Neuronal stem cell (in vitro differentiated cells): ENCODE measurements at regions not wholly inside any gene's neighbourhood (a gene's known extent, or its start where the extent isn't known, plus 50 kb on each side); places are given as distances from the start of the nearest gene placed in this dataset.
"Not testable (repeated sequence)": the region's sequence is repeated elsewhere in the genome, so short reads cannot be mapped to it uniquely, and the experiment has no call there.

Source experiments
- DNase-seq: peaks from one replicate; pipeline ENCODE4 v3.0.0-alpha.2; 2013; ENCODE audit warnings: low spot score
- H2AFZ ChIP-seq: one replicate; pipeline ENCODE4 v1.6.1; 2013; ENCODE audit warnings: mild to moderate bottlenecking, low read length, inconsistent platforms
- H2AK5ac ChIP-seq: 2 replicates; pipeline ENCODE4 v1.6.1; 2013; ENCODE audit warnings: low read depth, mild to moderate bottlenecking, inconsistent platforms, low read length, moderate library complexity, mixed read lengths
- H2BK120ac ChIP-seq: 2 replicates; pipeline ENCODE4 v1.6.1; 2013; ENCODE audit warnings: low read depth, mild to moderate bottlenecking, inconsistent platforms, low read length, moderate library complexity, mixed read lengths
- H2BK12ac ChIP-seq: one replicate; pipeline ENCODE4 v1.6.1; 2013; ENCODE audit warnings: low read length, inconsistent platforms
- H2BK15ac ChIP-seq: 2 replicates; pipeline ENCODE4 v1.6.1; 2013; ENCODE audit warnings: mild to moderate bottlenecking, low read length, inconsistent platforms, mixed read lengths
- H2BK5ac ChIP-seq: one replicate; pipeline ENCODE4 v1.6.1; 2013; ENCODE audit warnings: inconsistent platforms, mild to moderate bottlenecking, low read length, moderate library complexity
- H3K14ac ChIP-seq: one replicate; pipeline ENCODE4 v1.6.1; 2013; ENCODE audit warnings: low read length, inconsistent platforms
- H3K18ac ChIP-seq: 2 replicates; pipeline ENCODE4 v1.6.1; 2013; ENCODE audit warnings: low read length, inconsistent platforms
- H3K23ac ChIP-seq: 2 replicates; pipeline ENCODE4 v1.6.1; 2013; ENCODE audit warnings: low read depth, mild to moderate bottlenecking, mixed read lengths, low read length, inconsistent platforms; ENCODE audit not compliant: poor library complexity
- H3K27ac ChIP-seq: replicated peaks from 3 replicates; pipeline ENCODE4 v1.5.1; 2013; ENCODE audit warnings: low read length, inconsistent platforms
- H3K27me3 ChIP-seq, 3 experiments: 2 replicates each; pipeline ENCODE4 v1.6.1; 2013; ENCODE audit warnings: low read length in 3 of 3, mild to moderate bottlenecking in 2 of 3, inconsistent platforms in 1 of 3, low read depth in 1 of 3, mixed read lengths in 1 of 3, moderate library complexity in 1 of 3; ENCODE audit not compliant: control insufficient read depth in 3 of 3, insufficient read depth in 3 of 3
- H3K36me3 ChIP-seq, 2 donors: replicated peaks in 1 of 2; 2 replicates each; pipeline ENCODE4 v1.6.1; 2013; ENCODE audit warnings: low read length in 2 of 2; ENCODE audit not compliant: control insufficient read depth in 2 of 2, insufficient read depth in 2 of 2
- H3K4ac ChIP-seq: 2 replicates; pipeline ENCODE4 v1.6.1; 2013; ENCODE audit warnings: inconsistent platforms, mild to moderate bottlenecking, low read length, moderate library complexity
- H3K4me1 ChIP-seq, 2 donors: 1 replicate in 1 of 2; 2 replicates in 1 of 2; pipeline ENCODE4 v1.6.1; 2013; ENCODE audit warnings: low read length in 2 of 2, low read depth in 1 of 2; ENCODE audit not compliant: control insufficient read depth in 2 of 2, insufficient read depth in 1 of 2
- H3K4me2 ChIP-seq: one replicate; pipeline ENCODE4 v1.6.1; 2013; ENCODE audit warnings: mild to moderate bottlenecking, low read length, inconsistent platforms; ENCODE audit not compliant: insufficient read depth, poor library complexity, severe bottlenecking
- H3K4me3 ChIP-seq, 2 donors: 2 replicates each; pipeline ENCODE4 v1.5.1; 2013; ENCODE audit warnings: low read length in 2 of 2, mild to moderate bottlenecking in 2 of 2, inconsistent platforms in 1 of 2, moderate library complexity in 1 of 2
- H3K79me1 ChIP-seq: one replicate; pipeline ENCODE4 v1.6.1; 2013; ENCODE audit warnings: low read depth, mild to moderate bottlenecking, inconsistent platforms, low read length, moderate library complexity
- H3K9ac ChIP-seq: one replicate; pipeline ENCODE4 v1.6.1; 2013; ENCODE audit warnings: mild to moderate bottlenecking, low read depth, low read length, inconsistent platforms; ENCODE audit not compliant: poor library complexity
- H3K9me3 ChIP-seq, 2 donors: replicated peaks in 1 of 2; 2 replicates each; pipeline versions ENCODE3 to v1.6.1; 2013; ENCODE audit warnings: low read length in 2 of 2, mild to moderate bottlenecking in 2 of 2, inconsistent platforms in 1 of 2, low read depth in 1 of 2, mixed read lengths in 1 of 2, moderate library complexity in 1 of 2; ENCODE audit not compliant: control insufficient read depth in 2 of 2, insufficient read depth in 1 of 2
- H4K8ac ChIP-seq: one replicate; pipeline ENCODE4 v1.6.1; 2013; ENCODE audit warnings: low read depth, mild to moderate bottlenecking, inconsistent platforms, low read length, moderate library complexity
- H4K91ac ChIP-seq: one replicate; pipeline ENCODE4 v1.6.1; 2013; ENCODE audit warnings: low read length, low read depth, mild to moderate bottlenecking, inconsistent platforms; ENCODE audit not compliant: poor library complexity
- WGBS, 2 donors: extraction: QIAGEN DNeasy Blood & Tissue Kit; methylation state at CpG; one replicate each; pipeline ENCODE4 v1.1.7; 2013; ENCODE audit warnings: missing lambda C conversion rate in 2 of 2, mixed read lengths in 1 of 2; ENCODE audit not compliant: insufficient read length in 2 of 2, insufficient replicate concordance in 1 of 2; ENCODE audit errors: extremely low coverage in 2 of 2; 5-methylcytosine and 5-hydroxymethylcytosine counted together

GRCh38 chr12:63450334-63450733 lies 218.0 kb downstream of the DPY19L2 start:
- Histone ChIP-seq H3K4ac (no peak overlapping the region), H2BK12ac (no peak overlapping the region), H2BK15ac (no peak overlapping the region), H4K91ac (no peak overlapping the region), H3K18ac (no peak overlapping the region), H3K9ac (no peak overlapping the region), H3K23ac (no peak overlapping the region), H4K8ac (no peak overlapping the region), H3K4me3 (no peak overlapping the region), H2BK120ac (no peak overlapping the region), H3K36me3 (no peaks in the 10 kb centered on the region), H3K79me1 (no peaks in the 10 kb centered on the region), H2AK5ac (no peak overlapping the region), H3K27me3 (no peaks in the 10 kb centered on the region), H3K4me1 (no peaks in the 10 kb centered on the region), H3K27ac (no peak overlapping the region), H3K4me2 (no peak overlapping the region), H2AFZ (no peak overlapping the region), H3K14ac (no peak overlapping the region), H3K9me3 (no peaks in the 10 kb centered on the region), H2BK5ac (no peak overlapping the region)
- no peak for DNase-seq
- WGBS, 2 donors, result no CpG with 5 or more reads among the region's 1 CpG

DNA sequence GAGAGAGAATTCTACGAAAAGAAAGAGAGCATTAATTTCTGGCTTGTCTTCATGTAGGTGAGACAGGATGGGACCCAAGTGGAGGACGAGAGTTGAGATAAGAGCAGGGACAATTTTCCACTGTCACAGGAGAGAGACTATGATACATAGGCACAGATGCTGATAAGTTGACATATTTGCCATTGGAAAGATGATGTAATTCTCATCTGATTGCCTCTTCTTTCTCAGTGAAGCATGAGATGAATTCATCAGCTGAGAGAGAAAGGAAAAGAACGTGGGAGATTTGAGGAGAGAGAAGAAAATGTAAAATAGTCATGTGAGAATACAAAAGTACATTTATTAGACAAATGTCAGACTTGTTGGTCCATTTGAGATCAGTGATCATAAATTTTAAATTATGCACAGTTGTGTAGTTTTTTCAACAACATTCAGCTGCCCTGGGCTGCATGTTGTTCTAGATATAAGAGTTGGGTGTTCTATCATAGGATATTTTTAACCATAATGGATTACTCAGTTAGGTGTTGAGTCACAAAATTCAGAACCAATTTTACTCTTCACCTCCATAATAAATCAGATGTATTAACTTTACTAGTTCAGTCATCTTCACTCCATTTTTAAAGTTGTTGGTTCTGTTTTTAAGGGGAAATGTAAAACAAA lies 222.9 kb downstream of the DPY19L2 start:
- Histone ChIP-seq H3K4me3 (no peak overlapping the region), H3K14ac (no peak overlapping the region), H3K9me3 (no peaks in the 10 kb centered on the region), H3K79me1 (no peaks in the 10 kb centered on the region), H2AK5ac (no peak overlapping the region), H2BK5ac (no peak overlapping the region), H2AFZ (no peak overlapping the region), H3K36me3 (no peaks in the 10 kb centered on the region), H4K91ac (no peak overlapping the region), H3K23ac (no peak overlapping the region), H3K18ac (no peak overlapping the region), H3K27me3 (no peaks in the 10 kb centered on the region), H2BK15ac (no peak overlapping the region), H4K8ac (no peak overlapping the region), H2BK120ac (no peak overlapping the region), H3K27ac (no peak overlapping the region), H3K4me1 (no peaks in the 10 kb centered on the region), H3K4ac (no peak overlapping the region), H3K4me2 (no peak overlapping the region), H2BK12ac (no peak overlapping the region), H3K9ac (no peak overlapping the region)
- 100% methylated on average over 1 of the region's 3 CpGs for WGBS, 2 donors
- DNase-seq, result no peak

DNA sequence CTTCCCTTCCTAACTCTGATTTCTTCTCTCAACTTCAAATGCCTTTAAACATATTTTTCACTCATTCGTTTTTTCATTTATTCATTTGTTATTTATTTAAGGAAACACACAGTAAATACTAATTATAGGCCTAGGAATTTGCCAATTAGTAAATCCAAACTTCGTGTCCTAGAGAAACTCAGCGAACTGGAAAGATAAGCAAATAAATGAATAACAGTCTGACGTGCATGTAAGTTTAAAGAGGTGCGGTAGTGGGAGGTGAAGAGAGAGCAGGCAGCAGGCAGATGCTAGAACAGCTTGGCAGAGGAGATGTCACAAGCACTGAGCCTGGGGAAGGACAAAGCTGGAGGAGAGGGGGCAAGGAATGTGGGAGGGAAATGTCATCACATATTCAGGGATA lies 228.2 kb downstream of the DPY19L2 start:
- H2BK120ac ChIP-seq, result no peak overlapping the region
- 100% methylated on average over 1 of the region's 5 CpGs; no CpG with 5 or more reads in 1 of the 2 donors for WGBS, 2 donors
- H2BK15ac ChIP-seq, result no peak overlapping the region
- H3K27ac ChIP-seq, result no peak overlapping the region
- H4K8ac ChIP-seq, result no peak overlapping the region
- no peak for DNase-seq
- no peak overlapping the region for H2BK12ac ChIP-seq
- H4K91ac ChIP-seq, result no peak overlapping the region
- no peak overlapping the region for H3K14ac ChIP-seq
- H3K36me3 ChIP-seq, result no peaks in the 10 kb centered on the region
- H3K4ac ChIP-seq, result no peak overlapping the region
- H3K79me1 ChIP-seq, result no peaks in the 10 kb centered on the region
- peaks cover 2 to 3% of the 10 kb centered on the region in 2 donors for H3K4me1 ChIP-seq
- peak overlapping the region; percentile 24 for H3K9ac ChIP-seq
- no peak overlapping the region for H3K4me2 ChIP-seq
- no peak overlapping the region for H3K23ac ChIP-seq
- H2AFZ ChIP-seq, result no peak overlapping the region
- no peak overlapping the region for H3K18ac ChIP-seq
- no peak overlapping the region for H2BK5ac ChIP-seq
- no peak overlapping the region for H2AK5ac ChIP-seq
- no peak overlapping the region for H3K4me3 ChIP-seq
- no peaks in the 10 kb centered on the region for H3K27me3 ChIP-seq
- no peaks in the 10 kb centered on the region for H3K9me3 ChIP-seq

- H3K9me3 ChIP-seq, H4K91ac ChIP-seq, H2BK12ac ChIP-seq, H2AFZ ChIP-seq, H2BK5ac ChIP-seq, H2BK15ac ChIP-seq, H3K14ac ChIP-seq, H3K4me1 ChIP-seq, H2BK120ac ChIP-seq, H3K79me1 ChIP-seq, H3K4ac ChIP-seq, H4K8ac ChIP-seq, H3K4me3 ChIP-seq, H3K36me3 ChIP-seq, H3K27ac ChIP-seq, H3K9ac ChIP-seq, H3K18ac ChIP-seq, H3K23ac ChIP-seq, H3K4me2 ChIP-seq, DNase-seq, H3K27me3 ChIP-seq, H2AK5ac ChIP-seq: not testable (repeated sequence)
- no CpG with 5 or more reads among the region's 11 CpGs for WGBS, 2 donors
Measured at GRCh38 chr12:63434384-63434783, 233.9 kb downstream of the DPY19L2 start.
